Motor neuron (in vitro differentiated cells): ENCODE measurements at regions not wholly inside any gene's neighbourhood (a gene's known extent, or its start where the extent isn't known, plus 50 kb on each side); places are given as distances from the start of the nearest gene placed in this dataset.
"Not testable (repeated sequence)": the region's sequence is repeated elsewhere in the genome, so short reads cannot be mapped to it uniquely, and the experiment has no call there.

ENCODE experiments used
- ATAC-seq, 8 experiments: fragments of 200-7000 bp; cut with Tn5 transposase; replicated peaks in 6 of 8; 2 replicates each; pipeline ENCODE4 v1.8.0; 2021; ENCODE audit warnings: mild to moderate bottlenecking in 8 of 8, moderate library complexity in 8 of 8
- H3K27ac ChIP-seq, 2 donors: fragments of 250-450 bp; sonication (Bioruptor Pico); 2 replicates each; pipeline ENCODE4 v1.9.0; 2021; ENCODE audit warnings: antibody characterized with exemption in 2 of 2, mild to moderate bottlenecking in 2 of 2, moderate library complexity in 1 of 2
- H3K4me1 ChIP-seq, 2 donors: fragments of 250-450 bp; sonication (Bioruptor Pico); replicated peaks in 1 of 2; 2 replicates each; pipeline ENCODE4 v1.6.1; 2021; ENCODE audit warnings: antibody characterized with exemption in 2 of 2, mild to moderate bottlenecking in 2 of 2, moderate library complexity in 1 of 2
- H3K4me3 ChIP-seq, 5 donors: fragments of 250-450 bp; sonication (Bioruptor Pico); 2 replicates each; pipeline ENCODE4 v1.9.0; 2021; ENCODE audit warnings: antibody characterized with exemption in 5 of 5, mild to moderate bottlenecking in 5 of 5, moderate library complexity in 4 of 5
- WGBS, 10 experiments: fragments of 450-650 bp; shearing (Covaris generic); methylation state at CpG; one replicate each; pipeline ENCODE4 v1.0.0; 2022; 5-methylcytosine and 5-hydroxymethylcytosine counted together
- in situ Hi-C, 9 experiments: fragments of 400-800 bp; cut with MboI; loops; one replicate each; pipeline ENCODE4 v1.15.0; 2021; ENCODE audit warnings: low sequenced_read_pairs in 9 of 9, low pct_unique_long_range_greater_than_20kb in 2 of 9; ENCODE audit not compliant: unreplicated experiment in 9 of 9

DNA sequence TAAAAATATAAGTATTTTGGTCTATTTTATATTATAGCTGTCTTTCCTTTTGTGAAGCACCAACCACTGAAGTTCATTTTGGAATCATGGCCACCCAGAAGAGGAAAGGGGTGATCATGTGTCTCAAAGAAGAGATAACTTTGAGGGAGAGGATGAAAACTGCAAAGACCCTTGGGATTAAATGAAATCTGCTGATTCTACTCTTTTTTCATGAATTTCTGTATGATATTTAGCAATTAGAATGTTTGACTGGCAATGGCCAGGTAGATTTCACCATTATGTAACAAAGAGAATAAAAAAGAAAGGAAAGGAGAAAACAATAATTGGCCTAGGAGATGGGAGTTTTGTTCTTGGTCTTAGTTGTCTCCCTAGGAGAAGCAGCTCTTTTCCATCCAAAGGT lies 350.8 kb downstream of the EMP1 start:
- Histone ChIP-seq H3K27ac (no peak overlapping the region), H3K4me3 (no peak overlapping the region), H3K4me1 (peaks cover 0 to 2% of the 10 kb centered on the region in 2 donors)
- no peak for ATAC-seq
- in situ Hi-C loops, result loop anchor here in 1 of 9 experiments (25.0 kb wide), 1 partner anchor 260 kb away; no protein-coding TSS in a partner anchor

DNA sequence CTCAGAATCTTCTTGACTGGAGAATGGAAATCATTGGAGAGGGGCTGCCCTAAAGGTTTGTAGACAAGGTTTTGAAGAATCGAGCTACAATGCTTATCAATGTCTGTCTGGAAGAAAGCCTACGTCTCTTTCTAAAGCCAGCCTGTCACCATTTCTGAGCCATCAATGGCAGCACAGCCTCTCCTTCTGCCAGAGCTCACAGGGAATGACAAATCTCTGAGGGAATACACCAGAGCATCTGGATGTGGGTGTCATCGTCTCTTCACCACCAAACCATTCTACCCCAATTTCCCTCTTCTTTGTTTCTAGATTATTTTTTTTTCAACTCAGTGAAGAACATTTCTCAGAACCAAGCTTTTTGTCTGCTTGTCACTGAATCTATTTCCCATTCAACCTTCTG lies 349.7 kb downstream of the EMP1 start:
- Histone ChIP-seq H3K27ac (no peak overlapping the region), H3K4me1 (peaks cover 0 to 2% of the 10 kb centered on the region in 2 donors), H3K4me3 (no peak overlapping the region)
- in situ Hi-C loops, result loop anchor here in 1 of 9 experiments (25.0 kb wide), 1 partner anchor 259 kb away; no protein-coding TSS in a partner anchor
- 13 to 92% (median 71%) methylated on average over 1 to 2 of the region's 3 CpGs; no CpG with 5 or more reads in 3 of the 10 experiments for WGBS, 10 experiments
- ATAC-seq, result no peak

DNA sequence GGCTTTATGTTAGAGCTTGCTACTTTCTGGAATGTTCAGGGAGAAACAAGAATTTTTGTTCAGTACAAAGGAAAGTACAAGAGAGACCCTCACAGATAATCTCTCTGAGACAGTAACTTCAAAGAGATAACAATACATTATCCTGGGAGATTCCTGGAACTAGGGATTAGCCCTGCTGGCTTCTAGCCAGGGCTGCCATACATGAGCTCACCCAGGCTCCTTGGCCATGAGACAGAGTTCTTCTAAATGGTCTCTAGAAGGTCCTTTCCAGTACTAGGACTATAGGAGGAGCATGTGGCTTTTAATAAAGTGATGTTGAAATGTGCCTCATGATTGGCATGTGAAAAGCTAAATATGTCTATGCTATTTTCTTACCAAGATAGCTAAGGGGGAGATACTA lies 342.5 kb downstream of the EMP1 start:
- Histone ChIP-seq H3K4me3 (no peak overlapping the region), H3K27ac (no peak overlapping the region), H3K4me1 (peaks cover 0 to 2% of the 10 kb centered on the region in 2 donors)
- in situ Hi-C loops, result loop anchor here in 2 of 9 experiments (10.0 to 25.0 kb wide), 2 partner anchors 154 to 252 kb away; no protein-coding TSS in a partner anchor
- ATAC-seq, result no peak

DNA sequence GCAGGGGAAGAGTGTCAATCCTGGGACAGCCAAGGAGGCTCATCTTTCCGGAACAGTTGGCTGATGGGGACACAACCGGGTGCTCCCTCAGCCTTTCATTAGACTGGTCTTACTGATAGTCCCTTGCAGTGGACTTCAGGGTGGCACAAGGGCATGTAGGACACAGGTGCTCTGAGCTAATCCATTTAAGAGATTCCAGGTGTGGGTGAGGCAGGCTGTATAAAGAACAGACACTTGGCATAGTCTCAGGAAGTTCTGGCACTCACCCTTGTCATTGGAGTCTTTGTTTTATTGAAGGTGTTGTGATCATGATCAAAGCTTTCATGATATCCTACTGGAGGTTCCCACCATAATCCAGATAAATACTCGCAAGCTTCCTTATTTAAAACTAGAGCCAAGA lies 341.6 kb downstream of the EMP1 start:
- no peak for ATAC-seq
- H3K4me3 ChIP-seq, result no peak overlapping the region
- in situ Hi-C loops, result loop anchor here in 2 of 9 experiments (10.0 to 25.0 kb wide), 2 partner anchors 153 to 251 kb away; no protein-coding TSS in a partner anchor
- H3K4me1 ChIP-seq, result peaks cover 0 to 2% of the 10 kb centered on the region in 2 donors
- H3K27ac ChIP-seq, result no peak overlapping the region
- 48 to 100% (median 92%) methylated on average over 1 to 3 of the region's 3 CpGs; no CpG with 5 or more reads in 4 of the 10 experiments for WGBS, 10 experiments

DNA sequence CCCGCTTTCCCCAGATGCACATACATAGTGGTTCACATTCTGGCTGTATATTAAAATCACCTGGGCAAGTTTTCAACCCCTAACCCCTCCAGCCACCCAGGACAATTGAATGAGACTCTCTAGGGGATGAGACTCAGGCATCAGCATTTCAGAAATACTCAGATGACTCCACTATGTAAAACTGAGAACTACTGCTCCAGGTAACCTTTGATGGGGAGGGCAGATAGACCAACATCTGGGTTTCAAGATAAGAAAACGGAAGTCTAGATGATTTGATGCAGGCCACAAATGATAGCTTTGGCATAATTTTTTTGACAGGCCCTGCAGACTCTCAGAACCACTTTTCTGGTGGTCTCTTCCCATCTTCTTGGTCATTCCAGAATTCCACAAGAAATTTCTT lies 341.1 kb downstream of the EMP1 start:
- Histone ChIP-seq H3K27ac (no peak overlapping the region), H3K4me3 (no peak overlapping the region), H3K4me1 (peaks cover 0 to 2% of the 10 kb centered on the region in 2 donors)
- no peak for ATAC-seq
- 20 to 100% (median 83%) methylated on average over 1 to 2 of the region's 2 CpGs; no CpG with 5 or more reads in 1 of the 10 experiments for WGBS, 10 experiments
- in situ Hi-C loops, result loop anchor here in 2 of 9 experiments (10.0 to 25.0 kb wide), 2 partner anchors 153 to 250 kb away; no protein-coding TSS in a partner anchor

DNA sequence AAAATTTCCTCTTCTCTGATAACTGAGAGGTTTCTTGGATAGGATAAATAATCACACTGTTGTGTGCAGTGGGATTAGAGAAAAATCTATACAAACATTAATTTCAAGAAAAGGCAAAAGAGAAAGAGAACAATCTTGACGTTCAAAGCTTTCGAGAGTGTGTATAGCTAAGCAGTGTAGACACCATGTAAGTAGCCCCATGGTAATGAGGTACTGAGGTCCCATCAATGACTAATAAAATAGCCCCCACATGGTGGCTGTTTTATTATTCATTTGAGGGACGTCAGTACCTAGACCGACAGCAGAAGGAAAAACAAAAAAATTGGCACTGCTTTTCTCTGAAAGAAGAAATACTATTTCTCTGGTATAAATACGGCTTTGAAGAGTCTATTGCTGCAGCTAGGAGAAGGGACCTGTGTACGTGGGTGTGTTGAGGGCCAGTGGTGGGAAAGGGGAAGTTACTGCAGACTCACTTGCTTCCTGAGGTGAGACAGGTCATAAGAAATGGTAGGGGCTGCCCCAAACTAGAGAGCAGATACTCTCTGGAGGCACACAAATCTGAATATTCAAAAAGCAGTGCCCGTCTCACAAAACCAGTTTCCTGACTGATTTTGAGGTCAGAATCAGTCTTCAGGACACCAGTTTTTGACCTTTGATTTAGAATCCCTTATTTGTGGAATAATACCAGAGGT lies 339.8 kb downstream of the EMP1 start:
- H3K4me3 ChIP-seq, result no peak overlapping the region
- in situ Hi-C loops, result loop anchor here in 2 of 9 experiments (10.0 to 25.0 kb wide), 2 partner anchors 152 to 249 kb away; no protein-coding TSS in a partner anchor
- no peak for ATAC-seq
- 29 to 94% (median 79%) methylated on average over 1 to 7 of the region's 7 CpGs; no CpG with 5 or more reads in 1 of the 10 experiments for WGBS, 10 experiments
- peaks cover 0 to 2% of the 10 kb centered on the region in 2 donors for H3K4me1 ChIP-seq
- no peak overlapping the region for H3K27ac ChIP-seq

DNA sequence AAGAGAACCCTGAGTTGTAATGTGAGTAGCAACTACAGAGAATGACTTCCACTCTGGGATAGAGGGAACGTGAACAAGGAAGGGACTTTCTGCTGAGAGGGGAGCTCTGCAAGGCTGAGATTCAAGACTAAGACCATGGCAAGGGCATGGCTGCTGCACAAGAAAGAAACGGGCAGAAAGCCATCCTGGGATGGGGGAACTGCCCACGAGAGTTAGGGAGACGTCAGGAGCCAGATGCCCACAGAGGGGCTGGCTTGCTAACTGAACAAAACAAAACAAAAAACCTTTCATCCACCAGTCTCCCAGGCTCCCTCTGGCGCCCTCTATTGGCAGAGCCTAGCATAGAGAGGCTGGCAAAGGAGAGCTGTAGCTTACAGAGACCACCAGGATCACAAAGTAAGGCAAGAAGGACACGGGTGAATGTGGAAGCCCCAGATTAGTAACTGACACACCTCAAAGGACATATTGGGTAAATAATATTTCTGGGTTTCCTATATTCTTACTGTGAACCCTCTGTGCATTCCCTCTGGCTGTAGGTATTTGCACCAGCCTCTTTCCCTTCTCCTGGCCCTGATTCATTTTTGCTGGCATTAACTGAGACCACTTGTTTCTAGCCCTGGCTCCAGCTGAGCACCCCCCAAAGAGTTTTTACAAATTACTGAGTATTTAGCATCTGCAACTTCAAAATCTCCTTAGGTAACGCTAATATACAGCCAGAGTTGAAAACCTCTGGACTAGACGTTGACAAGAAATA lies 338.3 kb downstream of the EMP1 start:
- H3K4me3 ChIP-seq, result no peak overlapping the region
- in situ Hi-C loops, result loop anchor here in 2 of 9 experiments (10.0 to 25.0 kb wide), 2 partner anchors 150 to 248 kb away; no protein-coding TSS in a partner anchor
- ATAC-seq, result peak in 7 of 8 experiments; percentile 34 to 87 (median 58)
- H3K4me1 ChIP-seq, result peaks cover 0 to 2% of the 10 kb centered on the region in 2 donors
- WGBS, 10 experiments, result 10 to 95% (median 54%) methylated on average over 2 to 7 of the region's 8 CpGs
- no peak overlapping the region for H3K27ac ChIP-seq

DNA sequence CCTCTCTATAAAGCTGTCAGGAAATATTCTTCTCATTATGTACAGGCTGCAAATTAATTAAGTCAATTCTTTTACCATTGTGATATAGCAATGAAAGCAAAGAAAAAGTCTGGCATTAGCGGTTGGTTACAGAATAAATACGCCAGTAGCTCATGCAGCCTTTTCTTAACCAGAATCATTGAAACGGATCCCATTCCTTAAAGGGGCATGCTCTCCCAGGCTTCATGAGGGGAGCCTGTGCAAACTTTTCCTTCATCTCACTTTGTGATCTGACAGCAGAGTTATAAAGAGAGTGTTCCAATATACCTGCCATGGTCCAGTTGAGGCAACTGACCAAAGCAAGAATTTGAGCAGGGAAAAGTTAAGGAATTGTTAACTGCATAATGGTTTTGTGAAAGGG lies 337.7 kb downstream of the EMP1 start:
- WGBS, 10 experiments, result 0 to 82% (median 64%) methylated on average over 1 to 3 of the region's 3 CpGs; no CpG with 5 or more reads in 1 of the 10 experiments
- in situ Hi-C loops, result loop anchor here in 2 of 9 experiments (10.0 to 25.0 kb wide), 2 partner anchors 149 to 247 kb away; no protein-coding TSS in a partner anchor
- Histone ChIP-seq H3K4me1 (peaks cover 0 to 2% of the 10 kb centered on the region in 2 donors), H3K27ac (no peak overlapping the region), H3K4me3 (no peak overlapping the region)
- ATAC-seq, result no peak

DNA sequence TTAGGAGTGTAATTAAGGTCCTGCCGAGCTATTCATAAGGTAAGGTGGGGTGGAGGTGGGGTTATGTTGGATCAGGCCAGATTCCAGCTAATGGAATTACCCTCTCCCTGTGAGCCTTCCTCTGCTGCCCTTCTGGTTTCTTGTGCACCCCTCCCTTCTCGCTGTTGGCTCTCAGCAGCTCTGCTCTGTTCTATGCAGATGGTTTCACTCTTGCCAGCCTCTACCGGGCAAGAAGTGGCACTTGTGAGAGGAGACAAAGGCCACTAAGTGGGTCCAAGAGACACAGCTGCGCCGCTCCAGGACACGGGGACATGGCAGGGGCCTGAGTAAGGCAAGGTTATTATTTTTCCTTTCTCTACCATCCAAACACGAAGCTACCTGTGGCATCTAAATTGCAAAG lies 334.4 kb downstream of the EMP1 start:
- in situ Hi-C loops, result loop anchor here in 2 of 9 experiments (10.0 to 25.0 kb wide), 2 partner anchors 146 to 244 kb away; no protein-coding TSS in a partner anchor
- Histone ChIP-seq H3K27ac (no peak overlapping the region), H3K4me3 (no peak overlapping the region), H3K4me1 (peaks cover 0 to 2% of the 10 kb centered on the region in 2 donors)
- WGBS, 10 experiments, result 0 to 83% (median 79%) methylated on average over 1 to 7 of the region's 7 CpGs; no CpG with 5 or more reads in 3 of the 10 experiments
- ATAC-seq, result no peak

DNA sequence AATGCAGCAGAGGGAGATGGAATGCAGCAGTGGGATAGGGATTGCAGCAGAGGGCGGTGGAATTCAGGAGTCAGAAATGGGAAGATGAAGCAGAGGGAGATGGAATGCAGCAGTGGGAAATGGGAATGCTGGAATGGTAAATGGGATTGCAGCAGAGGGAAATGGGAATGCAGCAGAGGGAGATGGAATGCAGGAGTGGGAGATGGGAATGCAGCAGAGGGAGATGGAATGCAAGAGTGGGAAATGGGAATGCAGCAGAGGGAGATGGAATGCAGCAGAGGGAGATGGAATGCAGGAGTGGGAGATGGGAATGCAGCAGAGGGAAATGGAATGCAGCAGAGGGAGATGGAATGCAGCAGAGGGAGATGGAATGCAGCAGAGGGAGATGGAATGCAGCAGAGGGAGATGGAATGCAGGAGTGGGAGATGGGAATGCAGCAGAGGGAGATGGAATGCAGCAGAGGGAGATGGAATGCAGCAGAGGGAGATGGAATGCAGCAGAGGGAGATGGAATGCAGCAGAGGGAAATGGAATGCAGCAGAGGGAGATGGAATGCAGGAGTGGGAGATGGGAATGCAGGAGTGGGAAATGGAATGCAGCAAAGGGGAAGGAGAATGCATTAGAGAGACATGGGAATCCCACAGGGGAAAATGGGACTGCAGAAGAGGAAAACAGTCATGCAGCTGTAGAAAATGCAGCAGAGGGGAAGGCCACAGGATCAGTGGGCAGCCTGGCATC lies 329.8 kb downstream of the EMP1 start:
- not testable (repeated sequence) for H3K4me3 ChIP-seq, ATAC-seq, H3K4me1 ChIP-seq, H3K27ac ChIP-seq
- WGBS, 10 experiments, result 5 to 100% (median 71%) methylated on average over 1 of the region's 1 CpG
- in situ Hi-C loops, result loop anchor here in 1 of 9 experiments (25.0 kb wide), 1 partner anchor 239 kb away; no protein-coding TSS in a partner anchor

DNA sequence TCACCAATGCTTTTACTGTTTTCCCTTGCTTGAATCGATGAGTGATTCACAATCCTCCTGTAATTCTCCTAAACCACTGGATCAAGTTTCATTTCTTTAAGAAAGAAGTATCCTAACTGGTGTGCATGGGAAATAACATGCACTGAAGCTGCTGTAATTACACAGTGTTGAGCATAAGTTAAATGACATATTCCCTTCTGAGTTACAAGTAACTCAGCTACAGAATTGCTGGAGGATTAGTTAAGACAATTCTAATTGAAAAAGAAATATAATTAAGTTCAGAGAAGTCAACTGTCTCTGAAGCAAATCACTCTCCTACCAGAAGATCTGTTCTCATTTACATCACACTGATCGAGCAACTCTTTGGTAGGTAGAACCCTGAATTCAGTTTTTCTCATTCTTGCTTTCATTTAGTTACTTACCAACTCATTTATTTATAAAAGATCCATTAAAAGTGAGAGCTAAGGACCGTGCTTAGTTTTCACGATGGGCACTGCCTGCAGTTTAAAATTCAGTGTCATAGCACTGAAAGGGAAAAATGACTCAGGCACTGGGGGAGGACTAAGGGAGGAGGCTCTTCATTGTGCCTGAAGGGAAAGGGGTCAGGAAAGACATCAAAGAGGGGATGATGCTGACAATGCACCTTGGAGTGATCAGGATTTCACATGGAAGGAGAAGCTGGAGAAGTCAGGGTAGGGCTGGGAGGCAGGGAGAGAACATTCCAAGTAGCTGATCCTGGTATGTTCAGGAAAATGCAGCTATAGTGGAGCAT lies 327.2 kb downstream of the EMP1 start:
- no peak overlapping the region for H3K27ac ChIP-seq
- peak in 2 of 8 experiments; percentile 40 to 68 for ATAC-seq
- no peaks in the 10 kb centered on the region for H3K4me1 ChIP-seq
- WGBS, 10 experiments, result 0 to 88% (median 21%) methylated on average over 1 to 4 of the region's 4 CpGs
- in situ Hi-C loops, result loop anchor here in 1 of 9 experiments (25.0 kb wide), 1 partner anchor 161 kb away; no protein-coding TSS in a partner anchor
- no peak overlapping the region for H3K4me3 ChIP-seq

DNA sequence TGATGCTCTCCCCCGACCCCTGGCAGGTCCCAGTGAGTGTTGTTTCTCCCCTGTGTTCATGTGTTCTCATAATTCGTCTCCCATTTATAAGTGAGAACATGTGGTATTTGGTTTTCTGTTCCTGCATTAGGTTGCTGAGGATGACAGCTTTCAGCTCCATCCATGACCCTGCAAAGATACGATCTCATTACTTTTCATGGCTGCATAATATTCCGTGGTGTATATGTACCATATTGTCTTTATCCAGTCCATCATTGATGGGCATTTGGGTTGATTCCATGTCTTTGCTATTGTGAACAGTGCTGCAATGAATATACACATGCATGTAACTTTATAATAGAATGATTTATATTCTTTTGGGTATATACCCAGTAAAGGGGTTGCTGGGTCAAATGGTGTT lies 321.5 kb downstream of the EMP1 start:
- 28 to 100% (median 80%) methylated on average over 1 to 4 of the region's 4 CpGs for WGBS, 10 experiments
- in situ Hi-C loops, result loop anchor here in 1 of 9 experiments (25.0 kb wide), 1 partner anchor 156 kb away; no protein-coding TSS in a partner anchor
- not testable (repeated sequence) for H3K4me1 ChIP-seq, ATAC-seq, H3K27ac ChIP-seq, H3K4me3 ChIP-seq
